Body of pancreas (tissue), 4 donors: ENCODE measurements at regions not wholly inside any gene's neighbourhood (a gene's known extent, or its start where the extent isn't known, plus 50 kb on each side); places are given as distances from the start of the nearest gene placed in this dataset.

Experiments used
- ATAC-seq: fragments of 150-250 bp; one replicate; pipeline ENCODE4 v1.9.1; 2016
- DNase-seq, 4 donors: peaks; one replicate each; pipeline ENCODE4 v3.0.0-alpha.2; 2019
- H3K27ac ChIP-seq, 4 donors: fragments of 200-600 bp; sonication (generic); 1 replicate in 3 of 4; 2 replicates in 1 of 4; pipeline versions ENCODE4 v1.5.1 to v1.6.1; 2016 to 2019; ENCODE audit warnings: mild to moderate bottlenecking in 1 of 4, mixed read lengths in 1 of 4, moderate library complexity in 1 of 4
- H3K27me3 ChIP-seq, 2 donors: fragments of 200-600 bp; sonication (generic); one replicate each; pipeline ENCODE4 v1.6.0; 2016; ENCODE audit warnings: mild to moderate bottlenecking in 1 of 2
- H3K36me3 ChIP-seq, 2 donors: fragments of 200-600 bp; sonication (generic); replicated peaks in 1 of 2; 2 replicates each; pipeline ENCODE4 v1.5.1; 2016; ENCODE audit warnings: low read depth in 2 of 2; ENCODE audit not compliant: insufficient read depth in 1 of 2
- H3K4me1 ChIP-seq: fragments of 200-600 bp; sonication (generic); one replicate; pipeline ENCODE4 v1.6.0; 2016
- H3K4me3 ChIP-seq, 2 donors: fragments of 200-600 bp; sonication (generic); 1 replicate in 1 of 2; 2 replicates in 1 of 2; pipeline ENCODE4 v1.5.1; 2016 to 2019
- H3K9me3 ChIP-seq, 3 donors: fragments of 200-600 bp; sonication (generic); 1 replicate in 2 of 3; 2 replicates in 1 of 3; pipeline ENCODE4 v1.5.1; 2016
- CTCF ChIP-seq, 7 experiments: fragments of 450-650 bp in 4 of 7; fragments of 200-600 bp in 3 of 7; sonication (generic) in 3 of 7; IDR thresholded peaks; one replicate each; pipeline ENCODE4 v1.5.1; 2016 to 2019; ENCODE audit warnings: antibody characterized with exemption in 7 of 7
- POLR2A ChIP-seq, 3 donors: fragments of 450-650 bp; IDR thresholded peaks; one replicate each; pipeline ENCODE4 v1.6.1; 2016; ENCODE audit warnings: antibody characterized with exemption in 3 of 3, mild to moderate bottlenecking in 2 of 3
- WGBS, 2 donors: methylation state at CpG; one replicate each; pipeline ENCODE4 v1.1.5; 2017; 5-methylcytosine and 5-hydroxymethylcytosine counted together
- intact Hi-C: fragments of 100-400 bp; cut with DNase I; formaldehyde crosslinking; loops from one replicate; pipeline ENCODE4 v1.15.1; 2023

- H3K27me3 ChIP-seq: peaks cover 0 to 31% of the 10 kb centered on the region in 2 donors
- DNase-seq: no peak
- TF ChIP-seq POLR2A (IDR thresholded peaks at IDR 0.05) (no peak), CTCF (IDR thresholded peaks at IDR 0.05) (no peak)
- no peaks in the 10 kb centered on the region for H3K9me3 ChIP-seq
- peaks cover 28% of the 10 kb centered on the region for H3K4me1 ChIP-seq
- ATAC-seq: no peak
- no peak overlapping the region for H3K4me3 ChIP-seq
- intact Hi-C loops: no loop called here
- no peak overlapping the region for H3K27ac ChIP-seq
- H3K36me3 ChIP-seq: no peaks in the 10 kb centered on the region
- WGBS, 2 donors: 21% methylated on average over 6 of the region's 6 CpGs
Observed at GRCh38 chr11:43583548-43583947, 97.0 kb upstream of the HSD17B12 start.

GRCh38 chr11:43585877-43586608 is 94.5 kb upstream of the HSD17B12 start:
- WGBS, 2 donors: 71 to 77% methylated on average over 1 of the region's 1 CpG
- intact Hi-C loops: no loop called here
- peaks cover 0 to 18% of the 10 kb centered on the region in 2 donors for H3K27me3 ChIP-seq

GRCh38 chr11:43589601-43590250 is 90.8 kb upstream of the HSD17B12 start:
- Histone ChIP-seq H3K36me3 (no peaks in the 10 kb centered on the region), H3K9me3 (no peaks in the 10 kb centered on the region), H3K27me3 (no peaks in the 10 kb centered on the region), H3K4me1 (no peaks in the 10 kb centered on the region), H3K27ac (no peak overlapping the region), H3K4me3 (no peak overlapping the region)
- intact Hi-C loops: no loop called here
- TF ChIP-seq CTCF (IDR thresholded peaks at IDR 0.05): no peak
- no peak for TF ChIP-seq POLR2A (IDR thresholded peaks at IDR 0.05)
- WGBS, 2 donors: 46% methylated on average over 5 of the region's 5 CpGs
- ATAC-seq (no peak), DNase-seq (no peak)

More at GRCh38 chr11:43585877-43586608, 94.5 kb upstream of the HSD17B12 start:
- Histone ChIP-seq H3K4me3 (no peak overlapping the region), H3K27ac (no peak overlapping the region), H3K36me3 (no peaks in the 10 kb centered on the region), H3K9me3 (no peaks in the 10 kb centered on the region), H3K4me1 (peaks cover 10% of the 10 kb centered on the region)
- ATAC-seq: no peak
- DNase-seq: no peak
- TF ChIP-seq POLR2A (IDR thresholded peaks at IDR 0.05) (no peak), CTCF (IDR thresholded peaks at IDR 0.05) (no peak)

- intact Hi-C loops: no loop called here
- Histone ChIP-seq H3K4me3 (no peak overlapping the region), H3K27me3 (no peaks in the 10 kb centered on the region), H3K4me1 (no peaks in the 10 kb centered on the region), H3K36me3 (no peaks in the 10 kb centered on the region), H3K9me3 (no peaks in the 10 kb centered on the region), H3K27ac (no peak overlapping the region)
- DNase-seq (no peak), ATAC-seq (no peak)
- WGBS, 2 donors: 38 to 62% methylated on average over 1 of the region's 1 CpG
- no peak for TF ChIP-seq POLR2A (IDR thresholded peaks at IDR 0.05)
- no peak for TF ChIP-seq CTCF (IDR thresholded peaks at IDR 0.05)
Observed at GRCh38 chr11:43601511-43601910, 79.0 kb upstream of the HSD17B12 start.
